ENCODE measurements at regions not wholly inside any gene's neighbourhood (a gene's known extent, or its start where the extent isn't known, plus 50 kb on each side); places are given as distances from the start of the nearest gene placed in this dataset.
"Not testable (repeated sequence)": the region's sequence is repeated elsewhere in the genome, so short reads cannot be mapped to it uniquely, and the experiment has no call there.

GRCh38 chr7:67913604-67914003, 917.0 kb downstream of the TYW1 start:
- no peak for DNase-seq (ENCODE audit: low read depth)

- DNase-seq (ENCODE audit: low read depth): not testable (repeated sequence)
These were observed 919.5 kb downstream of the TYW1 start for GRCh38 chr7:67916111-67916510.

- DNase-seq (ENCODE audit: low read depth): no peak
These were observed 920.2 kb downstream of the TYW1 start for GRCh38 chr7:67916571-67917436.

GRCh38 chr7:67917437-67917755, 920.8 kb downstream of the TYW1 start:
- no peak for DNase-seq (ENCODE audit: low read depth)

- DNase-seq (ENCODE audit: low read depth): no peak
These were observed 921.5 kb downstream of the TYW1 start for GRCh38 chr7:67918158-67918557.

DNA sequence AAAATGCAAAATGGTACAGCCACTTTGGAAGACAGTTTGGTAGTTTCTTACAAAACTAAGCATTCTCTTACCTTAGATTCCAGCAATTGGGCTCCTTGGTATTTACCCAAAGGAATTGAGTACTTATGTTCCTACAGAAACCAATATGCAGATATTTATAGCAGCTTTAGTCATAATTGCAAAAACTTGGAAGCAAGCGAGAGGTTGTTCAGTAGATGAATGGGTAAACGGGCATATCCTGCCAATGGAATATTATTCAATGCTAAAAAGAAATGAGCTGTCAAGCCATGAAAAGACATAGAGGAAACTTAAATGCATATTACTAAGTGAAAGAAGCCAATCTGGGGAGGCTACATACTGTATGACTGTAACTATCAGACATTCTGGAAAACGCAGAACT, 926.7 kb downstream of the TYW1 start:
- no peak for DNase-seq (ENCODE audit: low read depth)

DNA sequence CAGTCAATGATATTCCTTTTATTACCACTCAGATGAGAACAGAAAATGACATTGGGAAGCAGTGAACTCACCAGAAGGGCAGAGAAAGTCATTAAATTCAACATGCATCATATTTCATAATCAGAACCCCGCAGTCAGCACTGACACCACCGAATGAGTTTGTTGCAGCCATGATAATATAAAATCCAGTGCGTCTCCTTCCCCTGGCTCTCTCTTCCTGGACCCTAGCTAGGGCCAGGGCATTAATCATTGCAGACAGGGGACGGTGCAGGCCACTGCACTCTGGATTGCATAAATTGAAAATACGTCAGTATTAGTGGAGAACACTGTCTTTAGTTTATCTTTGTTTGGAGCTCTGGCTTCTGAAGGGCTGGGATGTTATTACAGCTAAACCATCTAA, 931.5 kb downstream of the TYW1 start:
- DNase-seq (ENCODE audit: low read depth): no peak

DNA sequence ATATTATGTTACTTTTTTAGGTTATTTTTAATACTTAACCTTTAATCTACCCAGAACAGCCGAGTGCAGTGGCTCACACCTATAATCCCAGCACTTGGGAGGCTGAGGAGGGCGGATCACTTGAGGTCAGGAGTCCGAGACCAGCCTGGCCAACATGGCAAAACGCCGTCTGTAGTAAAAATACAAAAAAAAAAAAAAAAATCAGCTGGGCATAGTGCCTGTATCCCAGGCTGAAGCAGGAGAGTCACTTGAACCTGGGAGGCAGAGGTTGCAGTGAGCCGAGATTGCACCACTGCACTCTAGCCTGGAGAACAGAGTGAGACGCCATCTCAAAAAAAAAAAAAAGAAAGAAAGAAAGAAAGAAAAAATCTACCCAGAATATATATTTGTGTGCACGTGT, 939.8 kb downstream of the TYW1 start:
- DNase-seq (ENCODE audit: low read depth): not testable (repeated sequence)

GRCh38 chr7:67940400-67940799, 943.8 kb downstream of the TYW1 start:
- DNase-seq (ENCODE audit: low read depth): no peak

DNA sequence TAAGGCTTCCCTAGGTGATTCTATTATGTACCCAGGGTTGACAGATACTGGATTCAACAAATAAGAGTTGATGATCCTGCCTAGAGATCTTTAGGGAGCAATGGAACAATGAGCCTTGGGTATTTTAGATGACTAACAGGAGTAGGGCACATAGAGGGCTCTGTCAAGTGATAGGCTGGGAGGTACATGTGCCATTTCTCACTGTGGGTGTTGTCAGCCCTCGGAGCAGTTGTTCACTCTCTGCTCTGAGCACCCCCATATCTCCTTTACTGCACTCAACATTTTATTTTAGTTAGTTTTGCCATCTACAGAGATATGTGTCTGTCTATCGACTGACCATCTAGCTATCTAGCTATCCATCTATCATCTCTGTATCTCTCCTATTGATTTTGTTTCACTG, 950.6 kb downstream of the TYW1 start:
- no peak for DNase-seq (ENCODE audit: low read depth)

DNA sequence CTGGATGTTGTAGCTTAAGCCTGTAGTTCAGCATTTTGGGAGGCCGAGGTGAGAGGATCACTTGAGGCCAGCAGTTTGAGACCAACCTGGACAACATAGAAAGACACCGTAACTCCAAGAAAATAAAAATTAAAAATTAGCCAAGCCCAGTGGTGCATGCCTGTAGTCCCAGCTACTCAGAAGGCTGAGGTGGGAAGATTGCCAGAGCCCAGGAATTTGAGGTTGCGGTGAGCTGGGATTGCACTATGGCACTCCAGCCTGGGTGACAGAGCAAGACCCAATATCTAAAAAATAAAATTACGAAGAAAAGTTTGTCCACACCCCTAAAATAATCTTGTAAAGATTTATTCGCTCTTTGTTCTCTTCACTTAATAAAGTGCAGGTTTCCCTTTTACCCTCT, 951.0 kb downstream of the TYW1 start:
- DNase-seq (ENCODE audit: low read depth): no peak

- DNase-seq (ENCODE audit: low read depth): no peak
These were observed 953.9 kb downstream of the TYW1 start for GRCh38 chr7:67950321-67951083.

GRCh38 chr7:67955061-67955460, 958.4 kb downstream of the TYW1 start:
- no peak for DNase-seq (ENCODE audit: low read depth)

- DNase-seq (ENCODE audit: low read depth): no peak
These were observed 966.2 kb downstream of the TYW1 start for GRCh38 chr7:67962863-67963262.

GRCh38 chr7:67976490-67976889, 979.9 kb downstream of the TYW1 start:
- DNase-seq (ENCODE audit: low read depth): no peak

DNA sequence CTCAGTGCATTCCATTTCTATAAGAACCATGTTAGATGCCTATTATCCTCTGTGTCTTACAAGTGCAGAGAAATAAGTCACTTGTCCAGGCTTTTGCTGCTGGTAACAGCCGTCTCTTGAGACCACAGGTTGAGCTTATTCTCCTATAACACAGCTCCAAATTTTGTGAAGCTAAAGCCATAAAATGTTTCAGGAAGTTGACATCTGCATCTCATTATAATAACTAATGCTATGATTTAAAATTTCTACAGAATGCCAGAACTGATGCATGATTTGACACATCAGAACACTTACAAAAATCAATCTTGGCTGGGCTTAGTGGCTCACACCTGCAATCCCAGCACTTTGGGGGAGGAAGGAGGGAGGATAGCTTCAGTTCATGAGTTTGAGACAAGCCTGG, 986.9 kb downstream of the TYW1 start:
- DNase-seq (ENCODE audit: low read depth): no peak

DNA sequence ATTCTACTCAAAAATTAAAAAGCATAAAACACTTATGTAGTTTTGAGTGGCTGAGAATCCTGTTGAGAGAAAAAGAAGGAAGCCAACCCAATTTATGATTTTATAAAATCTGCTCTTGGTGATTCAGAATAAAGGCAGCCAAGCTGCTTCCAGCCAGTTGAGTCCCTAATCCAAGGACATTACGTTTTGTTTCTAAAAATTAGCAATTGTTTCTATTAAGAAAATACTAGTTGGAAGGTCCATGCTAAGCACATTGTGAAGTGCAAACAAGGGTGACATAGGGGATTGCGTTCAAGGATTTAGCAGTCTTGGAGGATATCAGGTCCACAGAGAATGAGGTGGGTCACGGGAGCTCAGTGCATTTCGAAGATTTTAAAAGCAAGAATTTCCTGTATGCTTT, 987.7 kb downstream of the TYW1 start:
- no peak for DNase-seq (ENCODE audit: low read depth)

DNA sequence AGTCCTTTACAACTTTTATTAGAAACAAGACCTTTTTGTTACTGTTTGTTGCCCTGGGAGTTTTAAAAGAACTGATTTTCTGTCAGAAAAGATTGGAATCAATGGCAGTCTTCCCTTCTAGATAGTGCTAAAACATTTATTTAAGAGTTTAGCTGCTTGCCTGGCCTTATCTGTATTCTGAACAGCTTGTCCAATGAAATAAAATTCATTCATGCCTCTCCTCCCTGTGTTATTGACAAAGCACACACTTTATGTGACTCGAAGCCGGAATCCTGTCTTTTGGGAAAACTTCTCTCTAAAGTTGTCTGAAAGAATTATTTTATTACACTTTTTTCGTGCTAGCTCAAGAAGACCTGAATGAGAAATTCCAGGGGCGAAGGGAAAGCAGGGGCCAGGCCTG, 992.5 kb downstream of the TYW1 start:
- DNase-seq (ENCODE audit: low read depth): no peak

DNA sequence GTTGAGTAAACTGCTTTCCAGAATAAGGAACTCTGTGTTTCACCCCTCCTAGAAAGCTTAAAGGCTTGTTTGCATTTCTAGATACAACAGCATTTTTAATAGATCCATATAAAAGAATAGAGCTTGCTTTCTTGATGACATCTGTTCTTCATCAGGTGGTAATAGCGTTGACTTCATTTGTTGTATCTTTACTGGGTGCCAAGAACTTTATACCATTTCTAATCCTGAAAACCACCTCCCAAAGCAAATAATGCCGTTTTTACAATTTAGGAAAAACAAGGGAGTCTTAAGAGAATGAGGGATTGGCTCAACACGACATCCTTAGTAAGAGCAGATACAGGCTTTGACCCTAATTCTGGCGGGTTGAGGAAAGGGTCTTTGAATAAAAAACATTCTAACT, 993.4 kb downstream of the TYW1 start:
- no peak for DNase-seq (ENCODE audit: low read depth)

- no peak for DNase-seq (ENCODE audit: low read depth)
These were observed 994.1 kb downstream of the TYW1 start for GRCh38 chr7:67990716-67991115.

DNA sequence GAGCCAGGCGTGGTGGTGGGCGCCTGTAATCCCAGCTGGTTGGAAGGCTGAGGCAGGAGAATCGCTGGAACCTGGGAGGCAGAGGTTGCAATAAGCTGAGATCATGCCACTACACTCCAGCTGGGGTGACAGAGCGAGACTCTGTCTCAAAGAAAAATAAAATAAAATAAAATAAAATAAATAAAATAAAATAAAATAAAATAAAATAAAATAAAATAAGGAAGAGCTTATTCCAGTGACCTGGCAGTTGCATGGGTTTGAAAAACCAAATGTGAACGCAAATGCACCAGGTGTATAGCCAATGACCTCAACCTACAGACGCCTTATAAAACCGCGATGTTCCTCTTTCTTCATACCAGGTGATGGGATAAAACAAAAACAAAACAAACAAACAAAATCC, 995.7 kb downstream of the TYW1 start:
- no peak for DNase-seq (ENCODE audit: low read depth)

- no peak for DNase-seq (ENCODE audit: low read depth)
These were observed 1009.4 kb downstream of the TYW1 start for GRCh38 chr7:68005992-68006391.

- DNase-seq (ENCODE audit: low read depth): no peak
These were observed 1010.0 kb downstream of the TYW1 start for GRCh38 chr7:68006619-68007018.

DNA sequence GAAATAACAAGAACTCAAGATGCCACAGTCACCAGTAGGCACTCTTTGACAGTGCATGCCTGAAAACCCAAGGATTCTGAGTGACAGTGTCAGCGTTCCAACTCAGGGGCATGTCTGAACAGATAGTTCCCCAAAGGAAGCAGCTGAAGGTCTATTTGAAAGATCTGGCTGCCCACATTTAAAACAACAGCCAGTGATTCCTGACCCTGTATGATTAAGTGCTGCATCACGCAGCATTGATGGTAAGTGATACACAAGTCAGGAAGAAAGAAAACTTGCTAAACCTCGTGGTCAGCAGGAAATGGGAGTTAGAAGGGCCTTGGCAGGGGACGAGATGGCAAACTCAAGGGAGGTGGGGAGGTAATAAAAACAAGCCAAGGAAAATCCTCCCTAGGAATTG, 1013.1 kb downstream of the TYW1 start:
- no peak for DNase-seq (ENCODE audit: low read depth)

Measured in stimulated activated CD8-positive, alpha-beta memory T cell treated with anti-CD3 and anti-CD28 coated beads, Interleukin-12 subunit alpha, Interleukin-12 subunit beta, amount 100 ng/mL, for 1 hour (primary cell).